ENCODE measurements at regions not wholly inside any gene's neighbourhood (a gene's known extent, or its start where the extent isn't known, plus 50 kb on each side); places are given as distances from the start of the nearest gene placed in this dataset.

DNA sequence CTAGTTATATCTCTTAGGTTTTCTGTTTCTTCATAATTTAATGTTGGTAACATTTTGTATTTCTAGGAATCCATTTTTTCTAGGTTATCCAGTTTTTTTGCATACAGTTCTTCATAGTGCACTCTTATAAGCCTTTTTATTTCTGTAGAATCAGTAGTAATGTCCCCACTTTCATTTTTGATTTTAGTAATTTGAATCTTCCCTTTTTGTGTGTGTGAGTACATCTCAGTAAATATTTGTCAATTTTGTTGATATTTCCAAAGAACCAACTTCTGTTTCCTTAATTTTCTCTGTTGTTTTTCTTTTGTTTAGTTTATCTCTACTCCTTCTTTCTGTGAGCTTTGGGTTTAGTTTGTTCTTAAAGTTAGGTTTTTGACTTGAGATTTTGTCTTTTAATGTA is 507.3 kb upstream of the RGS6 start:
- H3F3A ChIP-seq (ENCODE audit: low read depth), result peaks cover 3% of the 10 kb centered on the region; the same call in 1 of the 2 replicates
- H3K4me3 ChIP-seq (ENCODE audit: low read length, poor library complexity, severe bottlenecking), result no peak overlapping the region
- H3K9me2 ChIP-seq (replicated peaks; ENCODE audit: low read depth, low read length), result no peaks in the 10 kb centered on the region
- no peak for TF ChIP-seq CTCF (conservative IDR thresholded peaks at IDR 0.05; ENCODE audit: low read length)
- TF ChIP-seq EZH2phosphoT487 (IDR thresholded peaks at IDR 0.05; ENCODE audit: borderline replicate concordance), result no peak
- peaks cover 47% of the 10 kb centered on the region for H3K36me3 ChIP-seq (ENCODE audit: insufficient read depth, low read length)
- peaks cover 34% of the 10 kb centered on the region for H3K9me3 ChIP-seq (ENCODE audit: insufficient read depth, low read depth, low read length)
- no peak overlapping the region for H3K9ac ChIP-seq (ENCODE audit: low read depth, low read length, poor library complexity, severe bottlenecking)
- no peaks in the 10 kb centered on the region for H3K27me3 ChIP-seq (ENCODE audit: insufficient read depth, low read length, poor library complexity, severe bottlenecking)
- H2AFZ ChIP-seq (ENCODE audit: low read length), result no peak overlapping the region
- H4K20me1 ChIP-seq (ENCODE audit: insufficient read depth, low read length, poor library complexity, severe bottlenecking), result no peaks in the 10 kb centered on the region
- no peak overlapping the region for H3K4me2 ChIP-seq (ENCODE audit: low read depth, low read length, poor library complexity, severe bottlenecking)
- peaks cover 86% of the 10 kb centered on the region for H3K79me2 ChIP-seq (ENCODE audit: insufficient read depth, low read length)
- H3K4me1 ChIP-seq (ENCODE audit: insufficient read depth, low read length, poor library complexity, severe bottlenecking), result peaks cover 24% of the 10 kb centered on the region

DNA sequence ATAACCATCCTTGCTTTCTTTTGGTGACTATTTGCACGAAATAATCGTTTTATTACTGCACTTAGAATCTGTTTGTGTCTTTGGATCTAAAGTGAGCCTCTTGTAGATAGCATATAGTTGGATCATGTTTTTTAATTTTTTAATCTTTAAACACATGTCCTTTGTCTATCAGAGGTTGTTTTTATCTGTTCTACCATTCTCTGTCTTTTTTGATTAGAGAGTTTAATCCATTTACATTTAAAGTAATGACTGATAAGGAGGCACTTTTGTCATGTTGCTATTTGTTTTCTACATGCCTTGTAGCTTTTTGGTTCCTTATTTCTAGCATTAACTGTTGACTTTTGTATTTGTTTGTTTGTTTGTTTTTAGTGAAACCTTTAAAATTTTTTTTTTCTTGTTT is 506.2 kb upstream of the RGS6 start:
- Histone ChIP-seq H3K27me3 (ENCODE audit: insufficient read depth, low read length, poor library complexity, severe bottlenecking) (no peaks in the 10 kb centered on the region), H3K4me3 (ENCODE audit: low read length, poor library complexity, severe bottlenecking) (no peak overlapping the region), H3K4me1 (ENCODE audit: insufficient read depth, low read length, poor library complexity, severe bottlenecking) (peaks cover 17% of the 10 kb centered on the region), H3K4me2 (ENCODE audit: low read depth, low read length, poor library complexity, severe bottlenecking) (no peak overlapping the region), H3K9ac (ENCODE audit: low read depth, low read length, poor library complexity, severe bottlenecking) (no peak overlapping the region), H3K9me2 (replicated peaks; ENCODE audit: low read depth, low read length) (no peaks in the 10 kb centered on the region), H4K20me1 (ENCODE audit: insufficient read depth, low read length, poor library complexity, severe bottlenecking) (no peaks in the 10 kb centered on the region), H3K36me3 (ENCODE audit: insufficient read depth, low read length) (peaks cover 47% of the 10 kb centered on the region), H3F3A (ENCODE audit: low read depth) (no peaks in the 10 kb centered on the region), H3K9me3 (ENCODE audit: insufficient read depth, low read depth, low read length) (peaks cover 34% of the 10 kb centered on the region), H3K79me2 (ENCODE audit: insufficient read depth, low read length) (peaks cover 85% of the 10 kb centered on the region), H2AFZ (ENCODE audit: low read length) (no peak overlapping the region)
- TF ChIP-seq EZH2phosphoT487 (IDR thresholded peaks at IDR 0.05; ENCODE audit: borderline replicate concordance), result no peak
- no peak for TF ChIP-seq CTCF (conservative IDR thresholded peaks at IDR 0.05; ENCODE audit: low read length)

- no peak overlapping the region for H3K4me2 ChIP-seq (ENCODE audit: low read depth, low read length, poor library complexity, severe bottlenecking)
- H3K79me2 ChIP-seq (ENCODE audit: insufficient read depth, low read length), result peaks cover 89% of the 10 kb centered on the region
- TF ChIP-seq CTCF (conservative IDR thresholded peaks at IDR 0.05; ENCODE audit: low read length) (no peak), EZH2phosphoT487 (IDR thresholded peaks at IDR 0.05; ENCODE audit: borderline replicate concordance) (no peak)
- H3K9ac ChIP-seq (ENCODE audit: low read depth, low read length, poor library complexity, severe bottlenecking), result no peak overlapping the region
- peaks cover 28% of the 10 kb centered on the region for H3K4me1 ChIP-seq (ENCODE audit: insufficient read depth, low read length, poor library complexity, severe bottlenecking)
- H3K36me3 ChIP-seq (ENCODE audit: insufficient read depth, low read length), result peaks cover 20% of the 10 kb centered on the region
- H2AFZ ChIP-seq (ENCODE audit: low read length), result no peak overlapping the region
- H3K27me3 ChIP-seq (ENCODE audit: insufficient read depth, low read length, poor library complexity, severe bottlenecking), result no peaks in the 10 kb centered on the region
- H3K9me2 ChIP-seq (replicated peaks; ENCODE audit: low read depth, low read length), result no peaks in the 10 kb centered on the region
- no peaks in the 10 kb centered on the region for H4K20me1 ChIP-seq (ENCODE audit: insufficient read depth, low read length, poor library complexity, severe bottlenecking)
- no peak overlapping the region for H3K4me3 ChIP-seq (ENCODE audit: low read length, poor library complexity, severe bottlenecking)
- peaks cover 21% of the 10 kb centered on the region; the same call in 1 of the 2 replicates for H3K9me3 ChIP-seq (ENCODE audit: insufficient read depth, low read depth, low read length)
- no peaks in the 10 kb centered on the region for H3F3A ChIP-seq (ENCODE audit: low read depth)
These were observed 502.3 kb upstream of the RGS6 start for GRCh38 chr14:71429902-71430301.

All from Loucy (cell line).